DOHH2 (cell line): ENCODE measurements at regions not wholly inside any gene's neighbourhood (a gene's known extent, or its start where the extent isn't known, plus 50 kb on each side); places are given as distances from the start of the nearest gene placed in this dataset.

ENCODE experiments used
- CTCF ChIP-seq: fragments of 200-600 bp; sonication (generic); IDR thresholded peaks from one replicate; pipeline ENCODE4 v1.5.1; 2014; ENCODE audit warnings: antibody characterized with exemption, mild to moderate bottlenecking, low read depth, low read length; ENCODE audit not compliant: poor library complexity, severe bottlenecking
- EZH2phosphoT487 ChIP-seq: fragments of 200-600 bp; sonication (generic); IDR thresholded peaks from 2 replicates; pipeline ENCODE4 v1.6.1; 2017; ENCODE audit warnings: borderline replicate concordance, mild to moderate bottlenecking, antibody characterized with exemption, low read length, moderate library complexity, mixed read lengths

DNA sequence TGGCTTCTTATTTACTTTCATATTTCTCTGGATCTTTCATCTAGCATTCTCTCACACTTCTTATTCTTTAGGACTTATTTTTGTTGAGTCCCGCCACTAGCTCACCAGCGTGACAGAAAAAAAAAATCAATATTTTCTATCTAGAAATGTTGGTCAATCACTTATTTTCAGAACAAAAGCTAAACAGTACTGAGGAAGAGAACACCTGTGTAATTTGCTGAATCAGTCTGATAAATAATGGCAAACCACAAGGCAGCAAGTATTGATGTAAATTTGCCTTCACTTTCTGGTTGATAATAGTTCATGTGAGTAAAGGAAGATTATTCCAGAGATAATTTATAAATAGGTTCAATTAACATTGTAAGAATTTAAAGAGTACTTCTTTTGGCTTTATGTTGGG lies 179.2 kb downstream of the BCHE start:
- TF ChIP-seq CTCF (no peak), EZH2phosphoT487 (no peak)
